GM23248 (cell line): ENCODE measurements at regions not wholly inside any gene's neighbourhood (a gene's known extent, or its start where the extent isn't known, plus 50 kb on each side); places are given as distances from the start of the nearest gene placed in this dataset.

ENCODE experiments used
- EZH2 ChIP-seq: fragments of 200-600 bp; sonication (generic); IDR thresholded peaks from 2 replicates; pipeline ENCODE4 v1.6.1; 2018; ENCODE audit warnings: antibody characterized with exemption, mild to moderate bottlenecking; ENCODE audit not compliant: insufficient read depth, poor library complexity, severe bottlenecking
- EZH2phosphoT487 ChIP-seq: fragments of 200-600 bp; sonication (generic); IDR thresholded peaks from 2 replicates; pipeline ENCODE4 v1.6.1; 2018; ENCODE audit warnings: antibody characterized with exemption, moderate library complexity, mild to moderate bottlenecking, low read depth; ENCODE audit not compliant: insufficient read depth

- no peak for TF ChIP-seq EZH2phosphoT487
- TF ChIP-seq EZH2 = no peak
These were observed 490.0 kb downstream of the PCDH20 start for GRCh38 chr13:60925686-60926085.
